GM12891 (cell line): ENCODE measurements at regions not wholly inside any gene's neighbourhood (a gene's known extent, or its start where the extent isn't known, plus 50 kb on each side); places are given as distances from the start of the nearest gene placed in this dataset.

Experiments
- PAX5 ChIP-seq: IDR thresholded peaks from 2 replicates; pipeline ENCODE4 v1.6.1; 2011; ENCODE audit warnings: low read length, moderate library complexity, mild to moderate bottlenecking; ENCODE audit not compliant: insufficient read depth, severe bottlenecking
- POLR2A ChIP-seq: IDR thresholded peaks from 2 replicates; pipeline ENCODE4 v1.6.1; 2011; ENCODE audit warnings: low read depth, low read length, control low read depth
- POLR2AphosphoS5 ChIP-seq: IDR thresholded peaks from 2 replicates; pipeline ENCODE4 v1.6.1; 2011; ENCODE audit warnings: low read depth, low read length, control low read depth
- POU2F2 ChIP-seq: IDR thresholded peaks from 2 replicates; pipeline ENCODE4 v1.6.1; 2011; ENCODE audit warnings: low read depth, mild to moderate bottlenecking, control low read depth, low read length, moderate library complexity
- SPI1 ChIP-seq: IDR thresholded peaks from 2 replicates; pipeline ENCODE4 v1.6.1; 2011; ENCODE audit warnings: low read depth, low read length, control low read depth
- TAF1 ChIP-seq: IDR thresholded peaks from 2 replicates; pipeline ENCODE4 v1.6.1; 2011; ENCODE audit warnings: low read depth, low read length, control low read depth

GRCh38 chr5:13508559-13508958, 435.9 kb downstream of the DNAH5 start:
- TF ChIP-seq TAF1 (no peak), POLR2A (no peak), POLR2AphosphoS5 (no peak), SPI1 (no peak), PAX5 (no peak), POU2F2 (no peak)
